ENCODE measurements at regions not wholly inside any gene's neighbourhood (a gene's known extent, or its start where the extent isn't known, plus 50 kb on each side); places are given as distances from the start of the nearest gene placed in this dataset.

- no peak for DNase-seq
- TF ChIP-seq, protein P1, sequence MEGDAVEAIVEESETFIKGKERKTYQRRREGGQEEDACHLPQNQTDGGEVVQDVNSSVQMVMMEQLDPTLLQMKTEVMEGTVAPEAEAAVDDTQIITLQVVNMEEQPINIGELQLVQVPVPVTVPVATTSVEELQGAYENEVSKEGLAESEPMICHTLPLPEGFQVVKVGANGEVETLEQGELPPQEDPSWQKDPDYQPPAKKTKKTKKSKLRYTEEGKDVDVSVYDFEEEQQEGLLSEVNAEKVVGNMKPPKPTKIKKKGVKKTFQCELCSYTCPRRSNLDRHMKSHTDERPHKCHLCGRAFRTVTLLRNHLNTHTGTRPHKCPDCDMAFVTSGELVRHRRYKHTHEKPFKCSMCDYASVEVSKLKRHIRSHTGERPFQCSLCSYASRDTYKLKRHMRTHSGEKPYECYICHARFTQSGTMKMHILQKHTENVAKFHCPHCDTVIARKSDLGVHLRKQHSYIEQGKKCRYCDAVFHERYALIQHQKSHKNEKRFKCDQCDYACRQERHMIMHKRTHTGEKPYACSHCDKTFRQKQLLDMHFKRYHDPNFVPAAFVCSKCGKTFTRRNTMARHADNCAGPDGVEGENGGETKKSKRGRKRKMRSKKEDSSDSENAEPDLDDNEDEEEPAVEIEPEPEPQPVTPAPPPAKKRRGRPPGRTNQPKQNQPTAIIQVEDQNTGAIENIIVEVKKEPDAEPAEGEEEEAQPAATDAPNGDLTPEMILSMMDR (IDR thresholded peaks at IDR 0.05; ENCODE audit: low read depth, low read length), result no peak
- Histone ChIP-seq H3K27me3 (no peaks in the 10 kb centered on the region), H3K36me3 (no peaks in the 10 kb centered on the region), H3K4me3 (ENCODE audit: low read depth, low read length) (no peak overlapping the region), H3K4me1 (no peaks in the 10 kb centered on the region), H3K9me3 (no peaks in the 10 kb centered on the region; the same call in 1 of the 2 replicates)
These were observed 187.0 kb downstream of the SOX9 start for GRCh38 chr17:72307836-72308235.

- Histone ChIP-seq H3K36me3 (no peaks in the 10 kb centered on the region), H3K27me3 (no peaks in the 10 kb centered on the region), H3K4me3 (ENCODE audit: low read depth, low read length) (no peak overlapping the region), H3K9me3 (no peaks in the 10 kb centered on the region; the same call in 1 of the 2 replicates), H3K4me1 (no peaks in the 10 kb centered on the region)
- TF ChIP-seq, protein P1 (IDR thresholded peaks at IDR 0.05; ENCODE audit: low read depth, low read length), result no peak
- DNase-seq, result no peak
These were observed 188.0 kb downstream of the SOX9 start for GRCh38 chr17:72308744-72309385.

GRCh38 chr17:72311004-72311403, 190.2 kb downstream of the SOX9 start:
- TF ChIP-seq, protein P1 (IDR thresholded peaks at IDR 0.05; ENCODE audit: low read depth, low read length), result no peak
- H3K4me1 ChIP-seq, result no peaks in the 10 kb centered on the region
- H3K27me3 ChIP-seq, result no peaks in the 10 kb centered on the region
- H3K9me3 ChIP-seq, result no peaks in the 10 kb centered on the region; the same call in 1 of the 2 replicates
- DNase-seq, result no peak
- no peaks in the 10 kb centered on the region for H3K36me3 ChIP-seq
- no peak overlapping the region for H3K4me3 ChIP-seq (ENCODE audit: low read depth, low read length)

- TF ChIP-seq, protein P1 (IDR thresholded peaks at IDR 0.05; ENCODE audit: low read depth, low read length), result no peak
- no peaks in the 10 kb centered on the region for H3K4me1 ChIP-seq
- no peaks in the 10 kb centered on the region for H3K36me3 ChIP-seq
- no peaks in the 10 kb centered on the region for H3K27me3 ChIP-seq
- no peak overlapping the region for H3K4me3 ChIP-seq (ENCODE audit: low read depth, low read length)
- no peaks in the 10 kb centered on the region; the same call in 1 of the 2 replicates for H3K9me3 ChIP-seq
- DNase-seq, result no peak
These were observed 194.5 kb downstream of the SOX9 start for GRCh38 chr17:72315122-72315913.

- Histone ChIP-seq H3K4me3 (ENCODE audit: low read depth, low read length) (no peak overlapping the region), H3K36me3 (no peaks in the 10 kb centered on the region), H3K4me1 (no peaks in the 10 kb centered on the region), H3K9me3 (peaks cover 3% of the 10 kb centered on the region; the same call in 1 of the 2 replicates), H3K27me3 (no peaks in the 10 kb centered on the region)
- DNase-seq, result no peak
- TF ChIP-seq, protein P1 (IDR thresholded peaks at IDR 0.05; ENCODE audit: low read depth, low read length), result no peak
These were observed 197.3 kb downstream of the SOX9 start for GRCh38 chr17:72318131-72318530.

- no peaks in the 10 kb centered on the region for H3K27me3 ChIP-seq
- H3K36me3 ChIP-seq, result no peaks in the 10 kb centered on the region
- H3K4me1 ChIP-seq, result no peaks in the 10 kb centered on the region
- no peak for DNase-seq
- H3K4me3 ChIP-seq (ENCODE audit: low read depth, low read length), result no peak overlapping the region
- TF ChIP-seq, protein P1 (IDR thresholded peaks at IDR 0.05; ENCODE audit: low read depth, low read length), result no peak
- H3K9me3 ChIP-seq, result peaks cover 3% of the 10 kb centered on the region; the same call in 1 of the 2 replicates
These were observed 201.1 kb downstream of the SOX9 start for GRCh38 chr17:72321896-72322295.

All from BE2C (cell line).